Epithelial cell of esophagus (primary cell): ENCODE measurements at regions not wholly inside any gene's neighbourhood (a gene's known extent, or its start where the extent isn't known, plus 50 kb on each side); places are given as distances from the start of the nearest gene placed in this dataset.

Experiments used
- DNase-seq: peaks from one replicate; pipeline ENCODE4 v3.0.0; 2010; ENCODE audit warnings: low read depth
- H3K4me3 ChIP-seq: 2 replicates; pipeline ENCODE4 v1.5.1; 2011; ENCODE audit warnings: mild to moderate bottlenecking, low read length, control low read depth
- CTCF ChIP-seq: IDR thresholded peaks from 2 replicates; pipeline ENCODE4 v1.5.1; 2011; ENCODE audit warnings: low read depth, mild to moderate bottlenecking, low read length, control low read depth, inconsistent platforms; ENCODE audit not compliant: insufficient read depth; ENCODE audit errors: missing control alignments

DNA sequence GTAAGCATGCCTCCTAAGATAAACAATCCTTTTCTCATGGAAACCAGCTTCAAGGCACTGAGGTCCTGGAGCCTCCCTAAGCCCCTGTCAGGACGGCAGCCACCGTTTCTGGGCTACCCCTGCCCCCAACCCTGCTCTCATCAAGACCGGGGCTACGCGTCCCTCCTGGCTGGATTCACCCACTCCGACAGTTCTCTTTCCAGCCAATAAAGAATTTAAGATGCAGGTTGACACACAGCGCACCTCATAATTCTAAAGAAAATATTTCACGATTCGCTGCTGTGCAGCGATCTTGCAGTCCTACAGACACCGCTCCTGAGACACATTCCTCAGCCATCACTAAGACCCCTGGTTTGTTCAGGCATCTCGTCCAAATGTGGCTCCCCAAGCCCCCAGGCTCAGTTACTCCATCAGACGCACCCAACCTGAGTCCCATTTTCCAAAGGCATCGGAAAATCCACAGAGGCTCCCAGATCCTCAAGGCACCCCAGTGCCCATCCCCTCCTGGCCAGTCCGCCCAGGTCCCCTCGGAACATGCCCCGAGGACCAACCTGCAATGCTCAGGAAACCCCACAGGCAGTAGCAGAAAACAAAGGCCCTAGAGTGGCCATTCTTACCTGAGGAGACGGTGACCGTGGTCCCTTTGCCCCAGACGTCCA lies 336.3 kb downstream of the TMEM121 start:
- no peak for DNase-seq
- no peak overlapping the region for H3K4me3 ChIP-seq

GRCh38 chr14:105863296-105864108 lies 337.1 kb downstream of the TMEM121 start:
- TF ChIP-seq CTCF: no peak
- H3K4me3 ChIP-seq: no peak overlapping the region

More for the DNA sequence above, 336.3 kb downstream of the TMEM121 start:
- no peak for TF ChIP-seq CTCF

DNA sequence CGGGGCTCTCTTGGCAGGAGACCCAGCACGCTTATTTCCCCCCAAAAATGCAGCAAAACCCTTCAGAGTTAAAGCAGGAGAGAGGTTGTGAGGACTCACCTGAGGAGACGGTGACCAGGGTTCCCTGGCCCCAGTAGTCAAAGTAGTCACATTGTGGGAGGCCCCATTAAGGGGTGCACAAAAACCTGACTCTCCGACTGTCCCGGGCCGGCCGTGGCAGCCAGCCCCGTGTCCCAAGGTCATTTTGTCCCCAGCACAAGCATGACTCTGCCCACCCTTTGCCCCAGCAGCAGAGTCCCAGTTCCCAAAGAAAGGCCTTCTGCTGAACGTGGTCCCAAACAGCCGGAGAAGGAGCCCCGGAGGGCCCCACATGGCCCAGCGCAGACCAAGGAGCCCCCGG lies 337.7 kb downstream of the TMEM121 start:
- no peak overlapping the region for H3K4me3 ChIP-seq
- TF ChIP-seq CTCF: no peak
- DNase-seq: no peak

More at GRCh38 chr14:105863296-105864108, 337.1 kb downstream of the TMEM121 start:
- DNase-seq: no peak

GRCh38 chr14:105864651-105865265 lies 338.4 kb downstream of the TMEM121 start:
- no peak for TF ChIP-seq CTCF
- H3K4me3 ChIP-seq: no peak overlapping the region
- DNase-seq: no peak

- no peak overlapping the region for H3K4me3 ChIP-seq
- no peak for DNase-seq
- TF ChIP-seq CTCF: no peak
Measured at GRCh38 chr14:105865266-105865903, 339.0 kb downstream of the TMEM121 start.

GRCh38 chr14:105865904-105866840 lies 339.8 kb downstream of the TMEM121 start:
- H3K4me3 ChIP-seq: no peak overlapping the region
- DNase-seq: no peak
- no peak for TF ChIP-seq CTCF
